Smooth muscle cell (in vitro differentiated cells): ENCODE measurements at regions not wholly inside any gene's neighbourhood (a gene's known extent, or its start where the extent isn't known, plus 50 kb on each side); places are given as distances from the start of the nearest gene placed in this dataset.

Source experiments
- DNase-seq: peaks from one replicate; lab custom pipeline; 2025; ENCODE audit not compliant: unreplicated experiment; lab: John Stamatoyannopoulos, UW
- H2AFZ ChIP-seq: fragments of 200-600 bp; sonication (generic); 2 replicates; pipeline ENCODE4 v1.6.0; 2016; ENCODE audit warnings: antibody characterized with exemption, low read depth, mild to moderate bottlenecking
- H3F3A ChIP-seq: fragments of 200-600 bp; sonication (generic); 2 replicates; pipeline ENCODE4 v1.6.0; 2017; ENCODE audit warnings: antibody characterized with exemption, low read depth
- H3K27ac ChIP-seq: fragments of 200-600 bp; sonication (generic); 2 replicates; pipeline ENCODE4 v1.5.1; 2016; ENCODE audit warnings: low read depth, mild to moderate bottlenecking
- H3K27me3 ChIP-seq: fragments of 200-600 bp; sonication (generic); 2 replicates; pipeline ENCODE4 v1.6.1; 2016; ENCODE audit warnings: low read depth, mild to moderate bottlenecking
- H3K36me3 ChIP-seq: fragments of 200-600 bp; sonication (generic); 2 replicates; pipeline ENCODE4 v1.5.1; 2016; ENCODE audit warnings: low read depth
- H3K4me1 ChIP-seq: fragments of 200-600 bp; sonication (generic); 2 replicates; pipeline ENCODE4 v1.5.1; 2016; ENCODE audit warnings: low read depth
- H3K4me2 ChIP-seq: fragments of 200-600 bp; sonication (generic); 2 replicates; pipeline ENCODE4 v1.6.0; 2016; ENCODE audit warnings: mild to moderate bottlenecking
- H3K4me3 ChIP-seq: fragments of 200-600 bp; sonication (generic); 2 replicates; pipeline ENCODE4 v1.5.1; 2016; ENCODE audit warnings: mild to moderate bottlenecking
- H3K79me2 ChIP-seq: fragments of 200-600 bp; sonication (generic); 2 replicates; pipeline ENCODE4 v1.6.0; 2016; ENCODE audit warnings: low read depth, mild to moderate bottlenecking
- H3K9ac ChIP-seq: fragments of 200-600 bp; sonication (generic); 2 replicates; pipeline ENCODE4 v1.6.0; 2016; ENCODE audit warnings: low read depth
- H3K9me3 ChIP-seq: fragments of 200-600 bp; sonication (generic); replicated peaks from 2 replicates; pipeline ENCODE4 v1.5.1; 2016; ENCODE audit warnings: low read depth
- H4K20me1 ChIP-seq: fragments of 200-600 bp; sonication (generic); 2 replicates; pipeline ENCODE4 v1.6.0; 2016; ENCODE audit warnings: low read depth
- CTCF ChIP-seq: fragments of 200-600 bp; sonication (generic); IDR thresholded peaks from 2 replicates; pipeline ENCODE4 v1.5.1; 2017; ENCODE audit warnings: borderline replicate concordance, mild to moderate bottlenecking, antibody characterized with exemption; ENCODE audit not compliant: insufficient read depth, poor library complexity, severe bottlenecking
- WGBS: methylation state at CpG from one replicate; pipeline ENCODE4 v1.1.7; 2016; ENCODE audit warnings: low lambda C conversion rate; 5-methylcytosine and 5-hydroxymethylcytosine counted together

GRCh38 chr9:84419031-84419602 is 78.6 kb upstream of the SLC28A3 start:
- Histone ChIP-seq H3K9me3 (no peaks in the 10 kb centered on the region), H2AFZ (no peak overlapping the region), H3F3A (no peaks in the 10 kb centered on the region), H3K9ac (no peak overlapping the region), H3K27ac (no peak overlapping the region), H3K4me3 (no peak overlapping the region), H3K4me2 (no peak overlapping the region), H3K79me2 (no peaks in the 10 kb centered on the region), H3K27me3 (peaks cover 10% of the 10 kb centered on the region), H3K4me1 (no peaks in the 10 kb centered on the region), H3K36me3 (no peaks in the 10 kb centered on the region), H4K20me1 (no peaks in the 10 kb centered on the region)
- 46% methylated on average over 2 of the region's 2 CpGs for WGBS
- no peak for TF ChIP-seq CTCF
- no peak for DNase-seq

GRCh38 chr9:84424931-84425330 is 84.4 kb upstream of the SLC28A3 start:
- H3K27me3 ChIP-seq = peaks cover 3% of the 10 kb centered on the region
- H3K4me2 ChIP-seq = no peak overlapping the region
- no peak overlapping the region for H3K4me3 ChIP-seq
- no peaks in the 10 kb centered on the region for H3K79me2 ChIP-seq
- H3K4me1 ChIP-seq = no peaks in the 10 kb centered on the region
- no peak overlapping the region for H3K9ac ChIP-seq
- 81% methylated on average over 2 of the region's 2 CpGs for WGBS
- H3K9me3 ChIP-seq = no peaks in the 10 kb centered on the region
- no peak overlapping the region for H3K27ac ChIP-seq
- no peaks in the 10 kb centered on the region for H3F3A ChIP-seq
- DNase-seq = no peak
- H4K20me1 ChIP-seq = no peaks in the 10 kb centered on the region
- no peak for TF ChIP-seq CTCF
- H2AFZ ChIP-seq = no peak overlapping the region
- H3K36me3 ChIP-seq = no peaks in the 10 kb centered on the region

- H3K9ac ChIP-seq = no peak overlapping the region
- H3K79me2 ChIP-seq = no peaks in the 10 kb centered on the region
- H2AFZ ChIP-seq = no peak overlapping the region
- no peak overlapping the region for H3K4me3 ChIP-seq
- DNase-seq = no peak
- peaks cover 3% of the 10 kb centered on the region for H3K27me3 ChIP-seq
- no peaks in the 10 kb centered on the region for H4K20me1 ChIP-seq
- no peaks in the 10 kb centered on the region for H3K36me3 ChIP-seq
- TF ChIP-seq CTCF = no peak
- no peaks in the 10 kb centered on the region for H3K9me3 ChIP-seq
- no peaks in the 10 kb centered on the region for H3F3A ChIP-seq
- WGBS = 90% methylated on average over 1 of the region's 1 CpG
- no peak overlapping the region for H3K27ac ChIP-seq
- no peak overlapping the region for H3K4me2 ChIP-seq
- no peaks in the 10 kb centered on the region for H3K4me1 ChIP-seq
Observed at GRCh38 chr9:84432746-84433145, 92.2 kb upstream of the SLC28A3 start.

- H2AFZ ChIP-seq = peak overlapping the region; percentile 58
- H3K36me3 ChIP-seq = no peaks in the 10 kb centered on the region
- no peak overlapping the region for H3K9ac ChIP-seq
- no peaks in the 10 kb centered on the region for H3K79me2 ChIP-seq
- no peak for DNase-seq
- no peak for TF ChIP-seq CTCF
- 78% methylated on average over 6 of the region's 6 CpGs for WGBS
- H4K20me1 ChIP-seq = no peaks in the 10 kb centered on the region
- H3K27ac ChIP-seq = no peak overlapping the region
- H3F3A ChIP-seq = no peaks in the 10 kb centered on the region
- no peaks in the 10 kb centered on the region for H3K4me1 ChIP-seq
- no peaks in the 10 kb centered on the region for H3K9me3 ChIP-seq
- no peak overlapping the region for H3K4me3 ChIP-seq
- no peaks in the 10 kb centered on the region for H3K27me3 ChIP-seq
- no peak overlapping the region for H3K4me2 ChIP-seq
Observed at GRCh38 chr9:84435902-84436301, 95.3 kb upstream of the SLC28A3 start.
